ENCODE measurements at regions not wholly inside any gene's neighbourhood (a gene's known extent, or its start where the extent isn't known, plus 50 kb on each side); places are given as distances from the start of the nearest gene placed in this dataset.
"Not testable (repeated sequence)": the region's sequence is repeated elsewhere in the genome, so short reads cannot be mapped to it uniquely, and the experiment has no call there.

GRCh38 chr12:61254225-61254624 is 1006.0 kb upstream of the USP15 start:
- DNase-seq (ENCODE audit: low spot score in 2 of 2): no peak
- peaks cover 25% of the 10 kb centered on the region for H3K9me3 Mint-ChIP-seq
- H3K27ac Mint-ChIP-seq (ENCODE audit: low read depth): no peak overlapping the region
- no peaks in the 10 kb centered on the region for H3K36me3 Mint-ChIP-seq (ENCODE audit: insufficient read depth)
- H3K4me1 Mint-ChIP-seq: no peaks in the 10 kb centered on the region
- no peaks in the 10 kb centered on the region for H3K27me3 Mint-ChIP-seq
- no peak for ATAC-seq (replicated peaks; ENCODE audit: extremely low read depth, poor library complexity, severe bottlenecking)
- no peak overlapping the region for H3K4me3 Mint-ChIP-seq

DNA sequence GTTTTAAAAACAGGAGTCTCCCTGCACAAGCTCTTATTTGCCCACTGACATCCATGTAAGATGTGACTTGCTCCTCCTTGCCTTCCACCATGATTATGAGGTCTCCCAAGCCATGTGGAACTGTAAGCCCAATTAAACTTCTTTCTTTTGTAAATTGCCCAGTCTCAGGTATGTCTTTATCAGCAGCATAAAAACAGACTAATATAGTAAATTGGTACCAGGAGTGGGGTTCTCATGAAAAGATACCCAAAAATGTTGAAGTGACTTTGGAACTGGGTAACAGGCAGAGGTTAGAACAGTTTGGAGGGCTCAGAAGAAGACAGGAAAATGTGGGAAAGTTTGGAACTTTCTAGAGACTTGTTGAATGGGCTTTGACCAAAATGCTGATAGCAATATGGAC is 995.9 kb upstream of the USP15 start:
- not testable (repeated sequence) for H3K4me3 Mint-ChIP-seq

GRCh38 chr12:61267474-61267873 is 992.7 kb upstream of the USP15 start:
- peaks cover 26% of the 10 kb centered on the region for H3K9me3 Mint-ChIP-seq
- ATAC-seq (replicated peaks; ENCODE audit: extremely low read depth, poor library complexity, severe bottlenecking) (no peak), DNase-seq (ENCODE audit: low spot score in 2 of 2) (no peak)
- H3K27me3 Mint-ChIP-seq: no peaks in the 10 kb centered on the region
- H3K4me3 Mint-ChIP-seq: no peak overlapping the region
- no peaks in the 10 kb centered on the region for H3K36me3 Mint-ChIP-seq (ENCODE audit: insufficient read depth)
- no peaks in the 10 kb centered on the region for H3K4me1 Mint-ChIP-seq
- H3K27ac Mint-ChIP-seq (ENCODE audit: low read depth): no peak overlapping the region

More for the DNA sequence above, 995.9 kb upstream of the USP15 start:
- not testable (repeated sequence) for H3K4me1 Mint-ChIP-seq; H3K27ac Mint-ChIP-seq (ENCODE audit: low read depth); H3K36me3 Mint-ChIP-seq (ENCODE audit: insufficient read depth); H3K27me3 Mint-ChIP-seq; DNase-seq (ENCODE audit: low spot score in 2 of 2); ATAC-seq (replicated peaks; ENCODE audit: extremely low read depth, poor library complexity, severe bottlenecking)
- H3K9me3 Mint-ChIP-seq: peaks cover 32% of the 10 kb centered on the region

- no peak overlapping the region for H3K27ac Mint-ChIP-seq (ENCODE audit: low read depth)
- H3K9me3 Mint-ChIP-seq: no peaks in the 10 kb centered on the region
- H3K36me3 Mint-ChIP-seq (ENCODE audit: insufficient read depth): no peaks in the 10 kb centered on the region
- no peak overlapping the region for H3K4me3 Mint-ChIP-seq
- H3K4me1 Mint-ChIP-seq: no peaks in the 10 kb centered on the region
- H3K27me3 Mint-ChIP-seq: no peaks in the 10 kb centered on the region
- DNase-seq (ENCODE audit: low spot score in 2 of 2) (no peak), ATAC-seq (replicated peaks; ENCODE audit: extremely low read depth, poor library complexity, severe bottlenecking) (no peak)
These were observed 987.8 kb upstream of the USP15 start for GRCh38 chr12:61272441-61272840.

- Mint-ChIP-seq H3K27me3 (no peaks in the 10 kb centered on the region), H3K9me3 (peaks cover 15% of the 10 kb centered on the region), H3K27ac (ENCODE audit: low read depth) (no peak overlapping the region)
These were observed 977.2 kb upstream of the USP15 start for GRCh38 chr12:61282790-61283575.

GRCh38 chr12:61290473-61290872 is 969.7 kb upstream of the USP15 start:
- Mint-ChIP-seq H3K36me3 (ENCODE audit: insufficient read depth) (peaks cover 2% of the 10 kb centered on the region), H3K27ac (ENCODE audit: low read depth) (no peak overlapping the region), H3K4me3 (no peak overlapping the region), H3K4me1 (no peaks in the 10 kb centered on the region), H3K9me3 (peaks cover 31% of the 10 kb centered on the region), H3K27me3 (no peaks in the 10 kb centered on the region)
- no peak for ATAC-seq (replicated peaks; ENCODE audit: extremely low read depth, poor library complexity, severe bottlenecking)
- no peak for DNase-seq (ENCODE audit: low spot score in 2 of 2)

More at GRCh38 chr12:61282790-61283575, 977.2 kb upstream of the USP15 start:
- ATAC-seq (replicated peaks; ENCODE audit: extremely low read depth, poor library complexity, severe bottlenecking): no peak
- Mint-ChIP-seq H3K4me1 (no peaks in the 10 kb centered on the region), H3K4me3 (no peak overlapping the region), H3K36me3 (ENCODE audit: insufficient read depth) (peaks cover 2% of the 10 kb centered on the region)
- DNase-seq (ENCODE audit: low spot score in 2 of 2): no peak

DNA sequence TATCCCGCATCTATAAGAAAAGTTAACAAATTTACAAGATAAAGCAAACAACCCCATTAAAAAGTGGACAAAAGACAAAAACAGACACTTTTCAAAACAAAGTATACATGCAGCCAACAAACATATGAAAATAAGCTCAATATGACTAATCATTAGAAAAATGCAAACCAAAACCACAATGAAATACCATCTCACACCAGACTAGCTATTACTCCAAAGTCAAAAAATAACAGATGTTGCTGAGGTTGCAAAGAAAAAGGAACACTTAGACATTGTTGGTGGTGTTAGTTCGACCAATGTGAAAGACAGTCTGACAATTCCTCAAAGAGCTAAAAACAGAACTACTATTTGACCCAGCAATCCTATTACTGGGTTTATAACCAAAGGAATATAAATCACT is 968.6 kb upstream of the USP15 start:
- DNase-seq (ENCODE audit: low spot score in 2 of 2): no peak
- peaks cover 2% of the 10 kb centered on the region for H3K36me3 Mint-ChIP-seq (ENCODE audit: insufficient read depth)
- no peak overlapping the region for H3K27ac Mint-ChIP-seq (ENCODE audit: low read depth)
- ATAC-seq (replicated peaks; ENCODE audit: extremely low read depth, poor library complexity, severe bottlenecking): no peak
- H3K9me3 Mint-ChIP-seq: peaks cover 34% of the 10 kb centered on the region
- H3K4me1 Mint-ChIP-seq: no peaks in the 10 kb centered on the region
- H3K4me3 Mint-ChIP-seq: no peak overlapping the region
- no peaks in the 10 kb centered on the region for H3K27me3 Mint-ChIP-seq

- not testable (repeated sequence) for H3K27me3 Mint-ChIP-seq; H3K27ac Mint-ChIP-seq (ENCODE audit: low read depth); DNase-seq (ENCODE audit: low spot score in 2 of 2); H3K36me3 Mint-ChIP-seq (ENCODE audit: insufficient read depth); H3K4me1 Mint-ChIP-seq; H3K4me3 Mint-ChIP-seq; ATAC-seq (replicated peaks; ENCODE audit: extremely low read depth, poor library complexity, severe bottlenecking)
- H3K9me3 Mint-ChIP-seq: peaks cover 26% of the 10 kb centered on the region
These were observed 966.2 kb upstream of the USP15 start for GRCh38 chr12:61294011-61294410.

- DNase-seq (ENCODE audit: low spot score in 2 of 2): no peak
- Mint-ChIP-seq H3K36me3 (ENCODE audit: insufficient read depth) (no peaks in the 10 kb centered on the region), H3K27ac (ENCODE audit: low read depth) (no peak overlapping the region), H3K4me1 (no peaks in the 10 kb centered on the region), H3K4me3 (no peak overlapping the region), H3K9me3 (peaks cover 3% of the 10 kb centered on the region), H3K27me3 (no peaks in the 10 kb centered on the region)
- no peak for ATAC-seq (replicated peaks; ENCODE audit: extremely low read depth, poor library complexity, severe bottlenecking)
These were observed 958.4 kb upstream of the USP15 start for GRCh38 chr12:61301817-61302216.

DNA sequence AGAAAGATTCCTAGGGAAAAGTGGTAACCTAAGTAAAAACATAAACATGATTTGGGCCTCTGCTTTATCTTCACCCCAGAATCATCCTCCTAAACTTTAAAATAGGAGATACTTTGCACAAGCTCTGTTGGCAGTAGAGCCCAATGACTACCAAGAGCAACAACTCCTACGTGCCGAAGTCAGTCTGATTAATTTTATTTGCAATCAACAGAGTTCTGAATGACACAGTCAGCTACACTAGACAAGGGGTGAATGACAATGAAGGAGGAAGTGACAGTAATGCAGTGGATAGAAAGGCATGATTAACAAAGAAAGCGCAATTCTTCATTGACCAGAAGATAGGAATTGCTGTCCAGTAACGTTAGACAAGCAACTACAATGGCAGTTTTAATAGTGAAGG is 957.9 kb upstream of the USP15 start:
- Mint-ChIP-seq H3K27me3 (no peaks in the 10 kb centered on the region), H3K36me3 (ENCODE audit: insufficient read depth) (no peaks in the 10 kb centered on the region), H3K4me1 (no peaks in the 10 kb centered on the region), H3K9me3 (peaks cover 6% of the 10 kb centered on the region), H3K27ac (ENCODE audit: low read depth) (no peak overlapping the region), H3K4me3 (no peak overlapping the region)
- no peak for DNase-seq (ENCODE audit: low spot score in 2 of 2)
- no peak for ATAC-seq (replicated peaks; ENCODE audit: extremely low read depth, poor library complexity, severe bottlenecking)

GRCh38 chr12:61308220-61308619 is 952.0 kb upstream of the USP15 start:
- Mint-ChIP-seq H3K4me1 (no peaks in the 10 kb centered on the region), H3K36me3 (ENCODE audit: insufficient read depth) (no peaks in the 10 kb centered on the region), H3K27me3 (no peaks in the 10 kb centered on the region), H3K27ac (ENCODE audit: low read depth) (no peak overlapping the region), H3K9me3 (peaks cover 23% of the 10 kb centered on the region), H3K4me3 (no peak overlapping the region)
- DNase-seq (ENCODE audit: low spot score in 2 of 2): no peak
- no peak for ATAC-seq (replicated peaks; ENCODE audit: extremely low read depth, poor library complexity, severe bottlenecking)

- no peak overlapping the region for H3K4me3 Mint-ChIP-seq
- no peaks in the 10 kb centered on the region for H3K4me1 Mint-ChIP-seq
- H3K9me3 Mint-ChIP-seq: peaks cover 28% of the 10 kb centered on the region
- H3K36me3 Mint-ChIP-seq (ENCODE audit: insufficient read depth): no peaks in the 10 kb centered on the region
- H3K27ac Mint-ChIP-seq (ENCODE audit: low read depth): no peak overlapping the region
- ATAC-seq (replicated peaks; ENCODE audit: extremely low read depth, poor library complexity, severe bottlenecking): no peak
- no peak for DNase-seq (ENCODE audit: low spot score in 2 of 2)
- H3K27me3 Mint-ChIP-seq: no peaks in the 10 kb centered on the region
These were observed 948.8 kb upstream of the USP15 start for GRCh38 chr12:61311413-61311812.

GRCh38 chr12:61348871-61349270 is 911.3 kb upstream of the USP15 start:
- DNase-seq (ENCODE audit: low spot score in 2 of 2) (no peak), ATAC-seq (replicated peaks; ENCODE audit: extremely low read depth, poor library complexity, severe bottlenecking) (no peak)
- H3K9me3 Mint-ChIP-seq: peaks cover 5% of the 10 kb centered on the region
- H3K36me3 Mint-ChIP-seq (ENCODE audit: insufficient read depth): no peaks in the 10 kb centered on the region
- H3K27ac Mint-ChIP-seq (ENCODE audit: low read depth): no peak overlapping the region
- H3K27me3 Mint-ChIP-seq: no peaks in the 10 kb centered on the region
- no peak overlapping the region for H3K4me3 Mint-ChIP-seq
- no peaks in the 10 kb centered on the region for H3K4me1 Mint-ChIP-seq

Data from central memory CD8-positive, alpha-beta T cell (primary cell).